GM19043 (cell line): ENCODE measurements at regions not wholly inside any gene's neighbourhood (a gene's known extent, or its start where the extent isn't known, plus 50 kb on each side); places are given as distances from the start of the nearest gene placed in this dataset.
"Not testable (repeated sequence)": the region's sequence is repeated elsewhere in the genome, so short reads cannot be mapped to it uniquely, and the experiment has no call there.

Experiments used
- ATAC-seq: cut with Tn5 transposase; IDR thresholded peaks from one replicate; pipeline ENCODE4 v1.9.1; 2021; ENCODE audit warnings: low read depth; ENCODE audit not compliant: unreplicated experiment

GRCh38 chr6:14383393-14384174, 266.0 kb downstream of the CD83 start:
- no peak for ATAC-seq

- no peak for ATAC-seq
These were observed 266.8 kb downstream of the CD83 start for GRCh38 chr6:14384175-14384949.

- ATAC-seq, result no peak
These were observed 268.7 kb downstream of the CD83 start for GRCh38 chr6:14386263-14386662.

- ATAC-seq, result no peak
These were observed 269.1 kb downstream of the CD83 start for GRCh38 chr6:14386668-14387067.

- no peak for ATAC-seq
These were observed 270.8 kb downstream of the CD83 start for GRCh38 chr6:14388371-14388770.

- not testable (repeated sequence) for ATAC-seq
These were observed 272.2 kb downstream of the CD83 start for GRCh38 chr6:14389776-14390175.

- ATAC-seq, result no peak
These were observed 273.2 kb downstream of the CD83 start for GRCh38 chr6:14390805-14391204.

- no peak for ATAC-seq
These were observed 276.3 kb downstream of the CD83 start for GRCh38 chr6:14393910-14394309.

GRCh38 chr6:14396392-14396791, 278.8 kb downstream of the CD83 start:
- ATAC-seq, result no peak

- no peak for ATAC-seq
These were observed 279.4 kb downstream of the CD83 start for GRCh38 chr6:14396826-14397517.

- no peak for ATAC-seq
These were observed 279.9 kb downstream of the CD83 start for GRCh38 chr6:14397518-14397901.

- ATAC-seq, result no peak
These were observed 281.4 kb downstream of the CD83 start for GRCh38 chr6:14398953-14399352.

GRCh38 chr6:14399635-14400034, 282.1 kb downstream of the CD83 start:
- ATAC-seq, result no peak

- no peak for ATAC-seq
These were observed 283.7 kb downstream of the CD83 start for GRCh38 chr6:14401246-14401645.

GRCh38 chr6:14406614-14407331, 289.2 kb downstream of the CD83 start:
- no peak for ATAC-seq

- no peak for ATAC-seq
These were observed 290.9 kb downstream of the CD83 start for GRCh38 chr6:14408446-14408845.

GRCh38 chr6:14412026-14412425, 294.5 kb downstream of the CD83 start:
- no peak for ATAC-seq

GRCh38 chr6:14415452-14415851, 297.9 kb downstream of the CD83 start:
- no peak for ATAC-seq

GRCh38 chr6:14417377-14417776, 299.8 kb downstream of the CD83 start:
- no peak for ATAC-seq

GRCh38 chr6:14419224-14419623, 301.7 kb downstream of the CD83 start:
- ATAC-seq, result not testable (repeated sequence)

- ATAC-seq, result no peak
These were observed 304.5 kb downstream of the CD83 start for GRCh38 chr6:14422061-14422460.
